Liver (tissue), 3 donors: ENCODE measurements at regions not wholly inside any gene's neighbourhood (a gene's known extent, or its start where the extent isn't known, plus 50 kb on each side); places are given as distances from the start of the nearest gene placed in this dataset.

Experiments used
- CTCF ChIP-seq: fragments of 150-350 bp; IDR thresholded peaks from 2 replicates; pipeline ENCODE4 v1.5.1; 2017; ENCODE audit warnings: improper control_type of control experiment, low read depth, low read length; ENCODE audit not compliant: missing input control
- EGR1 ChIP-seq, 2 donors: IDR thresholded peaks; 2 replicates each; pipeline ENCODE4 v1.6.1; 2016 to 2018; ENCODE audit warnings: antibody characterized with exemption in 2 of 2, low read depth in 2 of 2
- FOXA1 ChIP-seq: IDR thresholded peaks from 2 replicates; pipeline ENCODE4 v1.6.1; 2016; ENCODE audit warnings: antibody characterized with exemption
- HNF4A ChIP-seq, 2 donors: conservative IDR thresholded peaks; 2 replicates each; pipeline ENCODE4 v1.6.1; 2016; ENCODE audit warnings: antibody characterized with exemption in 2 of 2, mild to moderate bottlenecking in 2 of 2
- JUND ChIP-seq, 2 donors: IDR thresholded peaks; 2 replicates each; pipeline ENCODE4 v1.6.1; 2016; ENCODE audit warnings: antibody characterized with exemption in 2 of 2
- NR2F2 ChIP-seq: IDR thresholded peaks from 2 replicates; pipeline ENCODE4 v1.6.1; 2016; ENCODE audit warnings: antibody characterized with exemption
- RAD21 ChIP-seq, 2 donors: IDR thresholded peaks; 2 replicates each; pipeline ENCODE4 v1.6.1; 2016; ENCODE audit warnings: antibody characterized with exemption in 2 of 2, mild to moderate bottlenecking in 2 of 2
- REST ChIP-seq: IDR thresholded peaks from 2 replicates; pipeline ENCODE4 v1.6.1; 2016; ENCODE audit warnings: antibody characterized with exemption, mild to moderate bottlenecking
- SP1 ChIP-seq: IDR thresholded peaks from 2 replicates; pipeline ENCODE4 v1.6.1; 2018; ENCODE audit warnings: antibody characterized with exemption, mild to moderate bottlenecking
- TAF1 ChIP-seq: conservative IDR thresholded peaks from 2 replicates; pipeline ENCODE4 v1.6.1; 2016; ENCODE audit warnings: antibody characterized with exemption, mild to moderate bottlenecking
- YY1 ChIP-seq: IDR thresholded peaks from 2 replicates; pipeline ENCODE4 v1.6.1; 2016; ENCODE audit warnings: antibody characterized with exemption, mild to moderate bottlenecking
- TF ChIP-seq, protein P1 (sequence below): IDR thresholded peaks from 2 replicates; pipeline ENCODE4 v1.6.1; 2016; ENCODE audit warnings: antibody characterized with exemption
- donor health status: healthy.
- donor health status: healthy.

DNA sequence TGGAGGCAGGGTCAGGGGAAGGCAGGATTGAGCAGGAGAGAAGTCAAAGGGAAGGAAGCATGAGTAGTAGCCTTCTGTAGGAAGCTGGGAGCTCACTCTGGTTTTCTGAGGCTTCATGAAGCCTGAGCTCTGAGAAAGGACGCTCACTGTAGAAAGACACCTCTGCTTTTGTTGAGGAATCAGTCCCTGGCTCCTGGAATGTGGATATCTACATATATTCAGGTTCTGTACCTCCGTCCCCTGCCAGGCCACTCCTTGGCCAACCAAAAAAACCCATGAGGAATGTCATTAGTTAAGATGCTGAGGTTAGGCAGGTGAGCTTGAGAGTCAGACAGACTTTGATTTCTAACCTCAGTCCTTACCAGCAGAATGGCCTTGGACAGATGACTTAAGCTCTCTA, 283.5 kb upstream of the HABP2 start:
- TF ChIP-seq CTCF: no peak
- no peak for TF ChIP-seq REST
- TF ChIP-seq JUND (IDR thresholded peaks at IDR 0.05): no peak
- TF ChIP-seq SP1: no peak
- no peak for TF ChIP-seq YY1
- TF ChIP-seq EGR1 (IDR thresholded peaks at IDR 0.05; ENCODE audit: low read depth in 2 of 2): no peak
- TF ChIP-seq, protein P1, sequence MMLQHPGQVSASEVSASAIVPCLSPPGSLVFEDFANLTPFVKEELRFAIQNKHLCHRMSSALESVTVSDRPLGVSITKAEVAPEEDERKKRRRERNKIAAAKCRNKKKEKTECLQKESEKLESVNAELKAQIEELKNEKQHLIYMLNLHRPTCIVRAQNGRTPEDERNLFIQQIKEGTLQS: no peak
- no peak for TF ChIP-seq HNF4A (conservative IDR thresholded peaks at IDR 0.05)
- TF ChIP-seq NR2F2: no peak
- TF ChIP-seq FOXA1: no peak
- TF ChIP-seq RAD21 (IDR thresholded peaks at IDR 0.05): no peak
- TF ChIP-seq TAF1: no peak
